Upper lobe of left lung (tissue), 6 donors: ENCODE measurements at regions not wholly inside any gene's neighbourhood (a gene's known extent, or its start where the extent isn't known, plus 50 kb on each side); places are given as distances from the start of the nearest gene placed in this dataset.

ENCODE experiments used
- ATAC-seq, 2 donors: fragments of 200-7000 bp; cut with Tn5 transposase; one replicate each; pipeline ENCODE4 v1.9.1; 2022; ENCODE audit warnings: mild to moderate bottlenecking in 2 of 2, moderate library complexity in 2 of 2; ENCODE audit not compliant: low FRiP score in 2 of 2
- DNase-seq, 2 donors: peaks; one replicate each; pipeline ENCODE4 v3.0.0-alpha.2; 2019 to 2020
- H3K27ac ChIP-seq, 4 donors: fragments of 200-600 bp; sonication (generic); one replicate each; pipeline ENCODE4 v1.5.1; 2016 to 2019
- H3K27me3 ChIP-seq, 4 donors: fragments of 200-600 bp; sonication (generic); one replicate each; pipeline ENCODE4 v1.5.1; 2017 to 2019
- H3K36me3 ChIP-seq, 4 donors: fragments of 200-600 bp; sonication (generic); one replicate each; pipeline ENCODE4 v1.5.1; 2016 to 2019
- H3K4me1 ChIP-seq, 4 donors: fragments of 200-600 bp; sonication (generic); one replicate each; pipeline ENCODE4 v1.5.1; 2018 to 2019
- H3K4me3 ChIP-seq, 4 donors: fragments of 200-600 bp; sonication (generic); one replicate each; pipeline ENCODE4 v1.5.1; 2017 to 2019; ENCODE audit warnings: mild to moderate bottlenecking in 2 of 4, moderate library complexity in 1 of 4
- H3K9me3 ChIP-seq, 4 donors: fragments of 200-600 bp; sonication (generic); one replicate each; pipeline ENCODE4 v1.5.1; 2018 to 2019
- CTCF ChIP-seq, 6 experiments: fragments of 450-650 bp in 4 of 6; fragments of 200-600 bp in 2 of 6; sonication (generic) in 2 of 6; IDR thresholded peaks; one replicate each; pipeline ENCODE4 v1.5.1; 2016 to 2019; ENCODE audit warnings: antibody characterized with exemption in 6 of 6
- EP300 ChIP-seq, 4 donors: sonication (generic); formaldehyde crosslinking; IDR thresholded peaks; one replicate each; pipeline ENCODE4 v1.5.1; 2017; ENCODE audit warnings: antibody characterized with exemption in 4 of 4, control low read depth in 2 of 4
- POLR2A ChIP-seq, 4 donors: fragments of 450-650 bp; IDR thresholded peaks; one replicate each; pipeline ENCODE4 v1.5.1; 2016 to 2017; ENCODE audit warnings: antibody characterized with exemption in 4 of 4, mild to moderate bottlenecking in 2 of 4
- POLR2AphosphoS5 ChIP-seq, 2 donors: sonication (generic); formaldehyde crosslinking; IDR thresholded peaks; one replicate each; pipeline ENCODE4 v1.5.1; 2017; ENCODE audit warnings: antibody characterized with exemption in 2 of 2
- WGBS, 2 donors: methylation state at CpG; one replicate each; pipeline ENCODE4 v1.1.5; 2017 to 2018; 5-methylcytosine and 5-hydroxymethylcytosine counted together
- donor health status: DM: no; HTN: no; CAD: no; lungs with moderate emphysema.
- donor health status: DM: no; HTN: yes; CAD: no; lungs with severe emphysema.

GRCh38 chr15:94066046-94066445 is 165.3 kb upstream of the MCTP2 start:
- Histone ChIP-seq H3K27ac (no peak overlapping the region), H3K36me3 (no peaks in the 10 kb centered on the region), H3K27me3 (no peaks in the 10 kb centered on the region), H3K4me3 (no peak overlapping the region), H3K4me1 (no peaks in the 10 kb centered on the region), H3K9me3 (no peaks in the 10 kb centered on the region)
- DNase-seq (no peak), ATAC-seq (no peak)
- TF ChIP-seq CTCF (IDR thresholded peaks at IDR 0.05) (no peak), POLR2AphosphoS5 (IDR thresholded peaks at IDR 0.05) (no peak), POLR2A (IDR thresholded peaks at IDR 0.05) (no peak), EP300 (IDR thresholded peaks at IDR 0.05) (peak in 1 of 4 donors; percentile 7)
- 68 to 71% methylated on average over 3 of the region's 3 CpGs for WGBS, 2 donors

- DNase-seq (no peak), ATAC-seq (no peak)
- 85 to 96% methylated on average over 2 of the region's 2 CpGs for WGBS, 2 donors
- H3K4me1 ChIP-seq: no peaks in the 10 kb centered on the region
- H3K4me3 ChIP-seq: no peak overlapping the region
- TF ChIP-seq POLR2A (IDR thresholded peaks at IDR 0.05): no peak
- TF ChIP-seq EP300 (IDR thresholded peaks at IDR 0.05): no peak
- no peak for TF ChIP-seq CTCF (IDR thresholded peaks at IDR 0.05)
- no peak for TF ChIP-seq POLR2AphosphoS5 (IDR thresholded peaks at IDR 0.05)
- no peaks in the 10 kb centered on the region for H3K36me3 ChIP-seq
- H3K9me3 ChIP-seq: no peaks in the 10 kb centered on the region
- H3K27ac ChIP-seq: no peak overlapping the region
- no peaks in the 10 kb centered on the region for H3K27me3 ChIP-seq
Observed at GRCh38 chr15:94064676-94065313, 166.6 kb upstream of the MCTP2 start.

- H3K9me3 ChIP-seq: no peaks in the 10 kb centered on the region
- TF ChIP-seq POLR2A (IDR thresholded peaks at IDR 0.05) (no peak), EP300 (IDR thresholded peaks at IDR 0.05) (no peak), POLR2AphosphoS5 (IDR thresholded peaks at IDR 0.05) (no peak), CTCF (IDR thresholded peaks at IDR 0.05) (no peak)
- WGBS, 2 donors: 78 to 81% methylated on average over 3 of the region's 3 CpGs
- H3K4me1 ChIP-seq: peaks cover 0 to 2% (median 0%) of the 10 kb centered on the region in 4 donors
- H3K27ac ChIP-seq: no peak overlapping the region
- no peak for DNase-seq
- H3K4me3 ChIP-seq: no peak overlapping the region
- no peaks in the 10 kb centered on the region for H3K27me3 ChIP-seq
- no peak for ATAC-seq
- no peaks in the 10 kb centered on the region for H3K36me3 ChIP-seq
Observed at GRCh38 chr15:94061041-94061440, 170.3 kb upstream of the MCTP2 start.

- H3K4me1 ChIP-seq: peaks cover 0 to 3% (median 0%) of the 10 kb centered on the region in 4 donors
- no peak overlapping the region for H3K27ac ChIP-seq
- WGBS, 2 donors: 33 to 41% methylated on average over 3 of the region's 3 CpGs
- TF ChIP-seq POLR2A (IDR thresholded peaks at IDR 0.05) (no peak), CTCF (IDR thresholded peaks at IDR 0.05) (no peak), EP300 (IDR thresholded peaks at IDR 0.05) (no peak), POLR2AphosphoS5 (IDR thresholded peaks at IDR 0.05) (no peak)
- no peak for DNase-seq
- H3K36me3 ChIP-seq: no peaks in the 10 kb centered on the region
- H3K9me3 ChIP-seq: no peaks in the 10 kb centered on the region
- ATAC-seq: no peak
- H3K27me3 ChIP-seq: no peaks in the 10 kb centered on the region
- no peak overlapping the region for H3K4me3 ChIP-seq
Observed at GRCh38 chr15:94059013-94059587, 172.3 kb upstream of the MCTP2 start.

GRCh38 chr15:94057305-94057704 is 174.1 kb upstream of the MCTP2 start:
- peaks cover 0 to 3% (median 0%) of the 10 kb centered on the region in 4 donors for H3K4me1 ChIP-seq
- TF ChIP-seq POLR2AphosphoS5 (IDR thresholded peaks at IDR 0.05) (no peak), CTCF (IDR thresholded peaks at IDR 0.05) (no peak), POLR2A (IDR thresholded peaks at IDR 0.05) (no peak), EP300 (IDR thresholded peaks at IDR 0.05) (no peak)
- no peak for ATAC-seq
- H3K27ac ChIP-seq: no peak overlapping the region
- H3K4me3 ChIP-seq: no peak overlapping the region
- no peaks in the 10 kb centered on the region for H3K27me3 ChIP-seq
- 61 to 67% methylated on average over 1 of the region's 1 CpG for WGBS, 2 donors
- H3K9me3 ChIP-seq: no peaks in the 10 kb centered on the region
- no peak for DNase-seq
- H3K36me3 ChIP-seq: no peaks in the 10 kb centered on the region
